CD4-positive, CD25-positive, alpha-beta regulatory T cell (primary cell): ENCODE measurements at regions not wholly inside any gene's neighbourhood (a gene's known extent, or its start where the extent isn't known, plus 50 kb on each side); places are given as distances from the start of the nearest gene placed in this dataset.
"Not testable (repeated sequence)": the region's sequence is repeated elsewhere in the genome, so short reads cannot be mapped to it uniquely, and the experiment has no call there.

Source experiments
- ATAC-seq, 2 donors: fragments of 150-1000 bp; cut with Tn5 transposase; one replicate each; pipeline ENCODE4 v1.10.0; 2021; ENCODE audit warnings: low read depth in 2 of 2, moderate number of reproducible peaks in 2 of 2, moderate library complexity in 1 of 2
- DNase-seq, 3 donors: peaks; one replicate each; pipeline versions ENCODE4 v3.0.0 to v3.0.0-alpha.2; 2012 to 2022; ENCODE audit warnings: mixed read lengths in 1 of 3
- H3K27ac ChIP-seq: one replicate; pipeline ENCODE4 v1.7.0; 2013; ENCODE audit warnings: mild to moderate bottlenecking, low read length; ENCODE audit not compliant: insufficient read depth, poor library complexity, severe bottlenecking
- H3K27me3 ChIP-seq: one replicate; pipeline ENCODE4 v1.7.0; 2013; ENCODE audit warnings: low read length; ENCODE audit not compliant: control insufficient read depth, insufficient read depth
- H3K36me3 ChIP-seq: one replicate; pipeline ENCODE4 v1.7.0; 2013; ENCODE audit warnings: mild to moderate bottlenecking, low read length, moderate library complexity; ENCODE audit not compliant: control insufficient read depth, insufficient read depth
- H3K4me1 ChIP-seq: 2 replicates; pipeline ENCODE4 v1.7.0; 2013; ENCODE audit warnings: mild to moderate bottlenecking, low read length; ENCODE audit not compliant: insufficient read depth, control insufficient read depth, poor library complexity, severe bottlenecking
- H3K4me3 ChIP-seq: one replicate; pipeline ENCODE4 v1.7.0; 2013; ENCODE audit warnings: low read depth, mild to moderate bottlenecking, low read length, moderate library complexity
- H3K9me3 ChIP-seq, 2 experiments: 1 replicate in 1 of 2; 2 replicates in 1 of 2; pipeline ENCODE4 v1.7.0; 2013; ENCODE audit warnings: low read length in 2 of 2, mild to moderate bottlenecking in 1 of 2, moderate library complexity in 1 of 2; ENCODE audit not compliant: control insufficient read depth in 2 of 2
- H3K27ac Mint-ChIP-seq, 3 donors: one replicate each; pipeline ENCODE4 v1.8.0; 2020 to 2022; ENCODE audit warnings: mild to moderate bottlenecking in 3 of 3, mixed read lengths in 3 of 3, moderate library complexity in 2 of 3
- H3K27me3 Mint-ChIP-seq: one replicate; pipeline ENCODE4 v1.8.0; 2022; ENCODE audit warnings: mild to moderate bottlenecking, mixed read lengths
- H3K36me3 Mint-ChIP-seq: one replicate; pipeline ENCODE4 v1.8.0; 2020; ENCODE audit warnings: mixed read lengths
- H3K4me1 Mint-ChIP-seq, 4 donors: one replicate each; pipeline ENCODE4 v1.8.0; 2020 to 2022; ENCODE audit warnings: mixed read lengths in 4 of 4, mild to moderate bottlenecking in 1 of 4
- H3K4me3 Mint-ChIP-seq, 4 donors: one replicate each; pipeline ENCODE4 v1.8.0; 2020 to 2022; ENCODE audit warnings: mild to moderate bottlenecking in 4 of 4, mixed read lengths in 4 of 4, moderate library complexity in 3 of 4
- H3K9me3 Mint-ChIP-seq, 7 donors: one replicate each; pipeline ENCODE4 v1.8.0; 2020 to 2022; ENCODE audit warnings: mixed read lengths in 7 of 7, mild to moderate bottlenecking in 3 of 7, moderate library complexity in 2 of 7

- DNase-seq, result no peak
- H3K4me1 ChIP-seq, result no peaks in the 10 kb centered on the region
- Mint-ChIP-seq H3K27me3 (no peaks in the 10 kb centered on the region), H3K36me3 (no peaks in the 10 kb centered on the region), H3K27ac (no peak overlapping the region), H3K4me3 (no peak overlapping the region), H3K9me3 (peaks cover 0 to 27% (median 7%) of the 10 kb centered on the region in 7 donors), H3K4me1 (no peaks in the 10 kb centered on the region)
- H3K9me3 ChIP-seq, result peaks cover 2 to 6% of the 10 kb centered on the region in 2 experiments
- H3K36me3 ChIP-seq, result no peaks in the 10 kb centered on the region
- H3K27ac ChIP-seq, result no peak overlapping the region
- H3K4me3 ChIP-seq, result no peak overlapping the region
- H3K27me3 ChIP-seq, result no peaks in the 10 kb centered on the region
- no peak for ATAC-seq
Measured at GRCh38 chr3:21952856-21953255, 201.8 kb upstream of the ZNF385D start.

- no peak overlapping the region for H3K4me3 ChIP-seq
- H3K27ac ChIP-seq, result no peak overlapping the region
- ATAC-seq (no peak), DNase-seq (no peak)
- Mint-ChIP-seq H3K27ac (no peak overlapping the region), H3K9me3 (peaks cover 0 to 27% (median 7%) of the 10 kb centered on the region in 7 donors), H3K36me3 (no peaks in the 10 kb centered on the region), H3K27me3 (no peaks in the 10 kb centered on the region), H3K4me1 (no peaks in the 10 kb centered on the region), H3K4me3 (no peak overlapping the region)
- H3K4me1 ChIP-seq, result no peaks in the 10 kb centered on the region
- H3K36me3 ChIP-seq, result no peaks in the 10 kb centered on the region
- H3K9me3 ChIP-seq, result peaks cover 2 to 9% of the 10 kb centered on the region in 2 experiments
- no peaks in the 10 kb centered on the region for H3K27me3 ChIP-seq
Measured at GRCh38 chr3:21954709-21955108, 203.7 kb upstream of the ZNF385D start.

- Mint-ChIP-seq H3K27ac (no peak overlapping the region), H3K9me3 (peaks cover 0 to 23% (median 6%) of the 10 kb centered on the region in 7 donors), H3K4me1 (no peaks in the 10 kb centered on the region), H3K4me3 (no peak overlapping the region), H3K27me3 (no peaks in the 10 kb centered on the region), H3K36me3 (no peaks in the 10 kb centered on the region)
- H3K27me3 ChIP-seq, result no peaks in the 10 kb centered on the region
- no peak overlapping the region for H3K27ac ChIP-seq
- ATAC-seq, result no peak
- no peaks in the 10 kb centered on the region for H3K4me1 ChIP-seq
- DNase-seq, result no peak
- peaks cover 2 to 9% of the 10 kb centered on the region in 2 experiments for H3K9me3 ChIP-seq
- no peak overlapping the region for H3K4me3 ChIP-seq
- H3K36me3 ChIP-seq, result no peaks in the 10 kb centered on the region
Measured at GRCh38 chr3:21955406-21955805, 204.4 kb upstream of the ZNF385D start.

GRCh38 chr3:21960033-21960432 is 209.0 kb upstream of the ZNF385D start:
- Mint-ChIP-seq H3K27me3 (no peaks in the 10 kb centered on the region), H3K27ac (no peak overlapping the region), H3K4me1 (no peaks in the 10 kb centered on the region), H3K4me3 (no peak overlapping the region), H3K9me3 (peaks cover 0 to 22% (median 8%) of the 10 kb centered on the region in 7 donors), H3K36me3 (no peaks in the 10 kb centered on the region)
- Histone ChIP-seq H3K4me1 (no peaks in the 10 kb centered on the region), H3K27me3 (no peaks in the 10 kb centered on the region), H3K36me3 (no peaks in the 10 kb centered on the region), H3K4me3 (no peak overlapping the region), H3K9me3 (peaks cover 0 to 3% of the 10 kb centered on the region in 2 experiments), H3K27ac (no peak overlapping the region)
- DNase-seq (no peak), ATAC-seq (no peak)

GRCh38 chr3:21962456-21962855 is 211.4 kb upstream of the ZNF385D start:
- DNase-seq, result no peak

GRCh38 chr3:21966457-21966856 is 215.4 kb upstream of the ZNF385D start:
- not testable (repeated sequence) for H3K27ac ChIP-seq, H3K27me3 Mint-ChIP-seq, DNase-seq, ATAC-seq, H3K27me3 ChIP-seq, H3K4me3 ChIP-seq, H3K4me3 Mint-ChIP-seq, H3K4me1 Mint-ChIP-seq, H3K27ac Mint-ChIP-seq, H3K9me3 ChIP-seq, H3K36me3 Mint-ChIP-seq, H3K4me1 ChIP-seq, H3K36me3 ChIP-seq
- H3K9me3 Mint-ChIP-seq, result peaks cover 2 to 19% (median 7%) of the 10 kb centered on the region in 7 donors

More at GRCh38 chr3:21962456-21962855, 211.4 kb upstream of the ZNF385D start:
- Histone ChIP-seq H3K9me3 (peaks cover 0 to 3% of the 10 kb centered on the region in 2 experiments), H3K27me3 (no peaks in the 10 kb centered on the region), H3K4me1 (no peaks in the 10 kb centered on the region), H3K36me3 (no peaks in the 10 kb centered on the region), H3K27ac (no peak overlapping the region), H3K4me3 (no peak overlapping the region)
- no peaks in the 10 kb centered on the region for H3K36me3 Mint-ChIP-seq
- no peaks in the 10 kb centered on the region for H3K4me1 Mint-ChIP-seq
- H3K27ac Mint-ChIP-seq, result no peak overlapping the region
- H3K9me3 Mint-ChIP-seq, result peaks cover 0 to 22% (median 6%) of the 10 kb centered on the region in 7 donors
- ATAC-seq, result no peak
- no peak overlapping the region for H3K4me3 Mint-ChIP-seq
- H3K27me3 Mint-ChIP-seq, result no peaks in the 10 kb centered on the region

GRCh38 chr3:21979706-21980105 is 228.7 kb upstream of the ZNF385D start:
- Mint-ChIP-seq H3K4me1 (no peaks in the 10 kb centered on the region), H3K27ac (no peak overlapping the region)
- no peaks in the 10 kb centered on the region for H3K4me1 ChIP-seq

GRCh38 chr3:21989341-21990042 is 238.5 kb upstream of the ZNF385D start:
- Histone ChIP-seq H3K9me3 (no peaks in the 10 kb centered on the region), H3K4me1 (no peaks in the 10 kb centered on the region), H3K4me3 (no peak overlapping the region), H3K27ac (no peak overlapping the region), H3K27me3 (no peaks in the 10 kb centered on the region), H3K36me3 (no peaks in the 10 kb centered on the region)
- ATAC-seq (no peak), DNase-seq (no peak)
- Mint-ChIP-seq H3K9me3 (peaks cover 0 to 13% (median 2%) of the 10 kb centered on the region in 7 donors), H3K4me3 (no peak overlapping the region), H3K4me1 (no peaks in the 10 kb centered on the region), H3K36me3 (no peaks in the 10 kb centered on the region), H3K27me3 (no peaks in the 10 kb centered on the region), H3K27ac (no peak overlapping the region)

More at GRCh38 chr3:21979706-21980105, 228.7 kb upstream of the ZNF385D start:
- no peaks in the 10 kb centered on the region for H3K27me3 ChIP-seq
- Mint-ChIP-seq H3K27me3 (no peaks in the 10 kb centered on the region), H3K36me3 (no peaks in the 10 kb centered on the region), H3K4me3 (no peak overlapping the region), H3K9me3 (peaks cover 0 to 15% (median 8%) of the 10 kb centered on the region in 7 donors)
- H3K27ac ChIP-seq, result no peak overlapping the region
- ATAC-seq (no peak), DNase-seq (no peak)
- H3K9me3 ChIP-seq, result no peaks in the 10 kb centered on the region
- H3K36me3 ChIP-seq, result no peaks in the 10 kb centered on the region
- no peak overlapping the region for H3K4me3 ChIP-seq
